Adipocyte (in vitro differentiated cells): ENCODE measurements at regions not wholly inside any gene's neighbourhood (a gene's known extent, or its start where the extent isn't known, plus 50 kb on each side); places are given as distances from the start of the nearest gene placed in this dataset.

Experiments
- DNase-seq: peaks from one replicate; pipeline ENCODE4 v3.0.0-alpha.2; 2015; ENCODE audit warnings: low read depth
- H3K27me3 ChIP-seq: replicated peaks from 2 replicates; pipeline ENCODE4 v1.7.0; 2013; ENCODE audit warnings: mild to moderate bottlenecking, low read length, moderate library complexity; ENCODE audit not compliant: control insufficient read depth, insufficient read depth
- H3K36me3 ChIP-seq: 2 replicates; pipeline ENCODE4 v1.7.0; 2013; ENCODE audit warnings: low read length, mild to moderate bottlenecking, moderate library complexity; ENCODE audit not compliant: control insufficient read depth, insufficient read depth, severe bottlenecking
- H3K4me1 ChIP-seq: 2 replicates; pipeline ENCODE4 v1.7.0; 2013; ENCODE audit warnings: mild to moderate bottlenecking, low read length, moderate library complexity; ENCODE audit not compliant: control insufficient read depth, insufficient read depth
- H3K4me3 ChIP-seq: 2 replicates; pipeline ENCODE4 v1.7.0; 2013; ENCODE audit warnings: mild to moderate bottlenecking, low read length, moderate library complexity
- H3K9ac ChIP-seq: 2 replicates; pipeline ENCODE4 v1.7.0; 2013; ENCODE audit warnings: mild to moderate bottlenecking, low read length, moderate library complexity
- H3K9me3 ChIP-seq: 2 replicates; pipeline ENCODE4 v1.7.0; 2013; ENCODE audit warnings: mild to moderate bottlenecking, low read length, moderate library complexity; ENCODE audit not compliant: control insufficient read depth

DNA sequence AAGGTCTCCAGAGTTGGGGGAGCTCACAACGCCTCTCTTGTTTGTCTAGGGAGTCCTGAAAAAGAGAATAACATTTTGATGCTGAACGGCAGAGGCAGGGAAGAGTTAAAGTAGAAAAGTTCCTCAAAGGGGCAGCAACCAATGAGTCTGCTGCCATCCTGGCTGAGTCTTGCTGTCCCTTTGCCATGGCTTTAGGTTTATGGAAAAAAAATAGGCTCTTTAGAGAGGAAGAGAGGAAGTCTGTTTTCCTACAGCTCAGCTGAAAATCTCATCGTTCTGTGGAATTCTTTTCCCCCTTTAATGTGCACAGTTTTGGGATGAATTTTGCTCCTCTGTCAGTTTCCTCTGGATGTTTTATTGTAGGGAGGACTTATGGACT lies 314.8 kb upstream of the TBX3 start:
- H3K27me3 ChIP-seq, result no peaks in the 10 kb centered on the region
- H3K36me3 ChIP-seq, result no peaks in the 10 kb centered on the region
- H3K9me3 ChIP-seq, result peaks cover 13% of the 10 kb centered on the region
- H3K4me3 ChIP-seq, result no peak overlapping the region
- DNase-seq, result no peak
- H3K9ac ChIP-seq, result no peak overlapping the region
- no peaks in the 10 kb centered on the region for H3K4me1 ChIP-seq

DNA sequence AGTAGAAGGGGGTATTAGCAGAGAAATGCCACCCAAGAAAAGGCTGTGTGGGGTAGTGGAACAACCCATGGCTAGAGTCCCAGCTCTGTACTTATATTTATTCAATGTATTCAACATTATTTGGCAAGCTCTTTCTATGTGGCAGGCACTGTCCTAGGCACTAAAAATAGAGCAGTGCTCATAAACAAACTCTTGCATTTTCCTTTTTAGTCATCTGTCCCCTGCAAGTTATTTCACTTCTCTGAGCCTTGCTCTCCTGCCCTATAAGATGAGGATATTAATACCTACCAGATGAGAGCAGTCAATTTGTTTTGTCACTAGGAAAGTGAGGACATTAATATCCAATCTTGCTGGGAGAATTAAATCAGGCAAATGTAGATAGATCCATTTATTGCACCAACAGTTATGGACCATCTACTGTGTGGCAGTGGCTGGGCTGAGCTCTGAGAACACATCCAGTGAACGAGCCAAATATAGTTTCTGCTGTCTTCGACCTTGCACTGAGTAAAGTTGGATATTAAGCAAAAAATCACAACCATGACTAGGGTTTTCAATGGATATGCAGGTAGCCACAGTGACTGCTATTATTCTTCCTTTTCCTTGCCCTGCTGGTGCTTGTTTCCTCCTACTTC lies 314.3 kb upstream of the TBX3 start:
- Histone ChIP-seq H3K27me3 (no peaks in the 10 kb centered on the region), H3K36me3 (no peaks in the 10 kb centered on the region), H3K9ac (no peak overlapping the region), H3K4me1 (no peaks in the 10 kb centered on the region), H3K9me3 (peaks cover 13% of the 10 kb centered on the region), H3K4me3 (no peak overlapping the region)
- DNase-seq, result no peak

DNA sequence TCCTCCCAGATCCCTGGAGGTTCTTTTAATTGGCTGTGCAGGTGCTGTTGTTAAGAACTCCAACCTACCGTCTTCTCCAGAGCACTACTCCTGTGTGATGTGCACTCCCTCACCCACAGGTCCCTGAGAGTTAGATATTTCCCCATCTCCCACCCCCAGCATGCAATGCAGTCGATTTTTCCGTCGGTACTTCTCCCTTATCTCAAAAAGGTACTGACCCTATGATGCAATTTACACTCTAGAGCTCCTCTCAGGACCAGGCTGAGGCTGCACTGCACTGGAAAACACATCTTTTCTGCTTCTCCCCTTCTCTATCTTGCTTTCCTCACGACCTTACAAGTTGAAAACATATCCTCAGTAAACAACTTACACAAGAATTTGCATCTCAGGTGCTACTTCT lies 312.4 kb upstream of the TBX3 start:
- no peak for DNase-seq
- H3K4me3 ChIP-seq, result no peak overlapping the region
- H3K9ac ChIP-seq, result no peak overlapping the region
- H3K9me3 ChIP-seq, result peaks cover 13% of the 10 kb centered on the region
- H3K4me1 ChIP-seq, result no peaks in the 10 kb centered on the region
- no peaks in the 10 kb centered on the region for H3K27me3 ChIP-seq
- no peaks in the 10 kb centered on the region for H3K36me3 ChIP-seq

DNA sequence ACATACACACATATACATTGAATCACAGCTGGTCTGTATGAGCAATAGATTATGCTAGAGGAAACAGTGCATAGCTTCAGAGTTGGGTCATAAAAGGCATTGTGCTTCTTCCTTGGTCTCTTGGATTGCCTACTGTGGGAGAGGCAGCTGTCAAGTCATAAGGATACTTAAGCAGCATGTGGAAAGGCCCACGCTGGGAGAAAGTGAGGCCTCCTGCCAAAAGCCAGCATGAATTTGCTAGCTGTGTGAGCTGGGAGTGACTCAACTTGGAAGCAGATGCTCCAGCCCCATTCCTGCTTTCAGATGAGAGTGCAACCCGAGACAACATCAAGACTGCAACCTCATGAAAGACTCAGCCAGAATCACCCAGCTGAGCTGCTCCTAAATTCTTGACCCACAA lies 311.9 kb upstream of the TBX3 start:
- DNase-seq, result no peak

DNA sequence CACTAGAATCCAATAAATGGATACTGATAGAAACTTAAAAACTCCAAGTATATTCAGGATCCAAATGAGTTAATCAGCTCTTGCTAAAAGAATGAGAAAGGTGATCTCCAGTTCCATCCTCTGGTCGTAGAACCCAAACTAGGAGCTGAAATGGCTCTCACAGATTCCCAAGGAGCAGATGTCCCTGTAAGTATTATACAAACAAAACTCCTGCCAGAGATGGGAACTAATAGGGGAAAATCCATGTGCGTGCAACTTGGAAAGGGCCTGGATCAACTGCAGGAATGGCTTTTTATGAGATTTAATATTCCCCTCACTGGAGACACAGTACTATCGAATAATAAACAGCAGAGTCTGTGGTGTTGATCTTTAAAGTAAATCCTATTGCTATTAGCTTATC lies 309.2 kb upstream of the TBX3 start:
- H3K9me3 ChIP-seq, result peaks cover 13% of the 10 kb centered on the region
- no peaks in the 10 kb centered on the region for H3K4me1 ChIP-seq
- no peaks in the 10 kb centered on the region for H3K36me3 ChIP-seq
- no peak for DNase-seq
- no peaks in the 10 kb centered on the region for H3K27me3 ChIP-seq
- H3K9ac ChIP-seq, result no peak overlapping the region
- H3K4me3 ChIP-seq, result no peak overlapping the region

More for the DNA sequence above, 311.9 kb upstream of the TBX3 start:
- no peaks in the 10 kb centered on the region for H3K36me3 ChIP-seq
- H3K9me3 ChIP-seq, result peaks cover 13% of the 10 kb centered on the region
- H3K27me3 ChIP-seq, result no peaks in the 10 kb centered on the region
- H3K9ac ChIP-seq, result no peak overlapping the region
- no peak overlapping the region for H3K4me3 ChIP-seq
- no peaks in the 10 kb centered on the region for H3K4me1 ChIP-seq

DNA sequence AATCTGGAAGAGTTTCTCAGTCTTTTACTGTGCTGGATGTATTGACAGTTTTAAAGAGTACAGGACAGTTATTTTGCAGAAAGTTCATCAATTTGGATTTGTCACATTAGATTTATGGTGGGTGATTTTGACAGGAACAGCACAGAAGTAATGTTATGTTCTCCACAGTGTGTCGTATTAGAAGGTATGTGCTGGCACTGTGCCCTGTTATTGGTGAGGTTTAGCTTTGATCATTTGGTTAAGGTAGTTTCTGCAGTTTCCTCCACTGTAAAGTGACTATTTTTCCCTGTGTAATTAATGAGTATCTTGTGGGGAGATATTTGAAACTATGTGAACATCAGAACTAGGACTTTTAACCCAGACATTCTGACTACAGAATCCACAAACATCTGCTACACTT lies 308.5 kb upstream of the TBX3 start:
- H3K27me3 ChIP-seq, result no peaks in the 10 kb centered on the region
- H3K36me3 ChIP-seq, result no peaks in the 10 kb centered on the region
- peak; percentile 5 for DNase-seq
- no peak overlapping the region for H3K4me3 ChIP-seq
- peaks cover 13% of the 10 kb centered on the region for H3K9me3 ChIP-seq
- H3K4me1 ChIP-seq, result no peaks in the 10 kb centered on the region
- H3K9ac ChIP-seq, result no peak overlapping the region

DNA sequence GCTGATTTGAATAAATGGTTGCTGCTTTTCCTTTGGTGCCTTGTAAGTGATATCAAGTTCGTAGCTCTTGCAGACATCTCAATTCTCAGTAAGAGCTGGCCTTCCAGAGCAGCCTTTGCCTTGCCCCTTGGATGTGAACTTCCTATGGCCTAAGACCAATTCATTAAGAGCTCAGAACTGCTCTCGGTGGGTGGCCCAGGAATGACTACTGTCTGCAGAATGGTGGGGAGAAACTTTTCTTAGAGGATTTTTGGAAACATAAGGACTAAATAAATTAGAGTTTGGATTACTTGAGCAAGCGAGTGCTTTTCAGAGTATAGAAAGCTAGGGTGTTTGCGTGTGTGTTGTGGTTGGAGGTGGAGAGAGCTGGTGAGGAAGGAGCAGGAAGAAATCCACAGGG lies 306.4 kb upstream of the TBX3 start:
- Histone ChIP-seq H3K36me3 (no peaks in the 10 kb centered on the region), H3K27me3 (no peaks in the 10 kb centered on the region), H3K9me3 (no peaks in the 10 kb centered on the region), H3K9ac (no peak overlapping the region), H3K4me3 (no peak overlapping the region), H3K4me1 (no peaks in the 10 kb centered on the region)
- DNase-seq, result no peak

DNA sequence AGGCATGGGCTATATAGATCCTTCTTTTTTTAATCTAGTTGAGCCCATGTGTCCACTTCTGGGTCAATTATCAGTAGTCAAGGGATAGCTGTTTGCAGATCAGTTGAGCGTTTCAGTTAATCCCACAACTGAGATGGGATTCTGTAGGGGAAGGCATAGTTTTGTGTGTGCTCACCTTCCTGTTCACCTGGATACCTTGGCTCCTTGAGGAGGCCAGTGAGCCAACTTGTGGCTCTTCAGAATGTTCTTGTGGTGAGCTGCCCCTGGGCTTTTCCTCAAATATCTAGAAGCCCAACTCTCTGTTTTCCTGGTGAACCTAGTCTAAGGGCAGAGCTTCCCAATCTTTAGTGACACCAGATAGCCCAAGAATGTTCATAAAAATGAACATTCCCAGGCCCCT lies 302.9 kb upstream of the TBX3 start:
- no peak for DNase-seq
- no peak overlapping the region for H3K9ac ChIP-seq
- no peak overlapping the region for H3K4me3 ChIP-seq
- H3K4me1 ChIP-seq, result no peaks in the 10 kb centered on the region
- no peaks in the 10 kb centered on the region for H3K27me3 ChIP-seq
- no peaks in the 10 kb centered on the region for H3K36me3 ChIP-seq
- no peaks in the 10 kb centered on the region for H3K9me3 ChIP-seq

DNA sequence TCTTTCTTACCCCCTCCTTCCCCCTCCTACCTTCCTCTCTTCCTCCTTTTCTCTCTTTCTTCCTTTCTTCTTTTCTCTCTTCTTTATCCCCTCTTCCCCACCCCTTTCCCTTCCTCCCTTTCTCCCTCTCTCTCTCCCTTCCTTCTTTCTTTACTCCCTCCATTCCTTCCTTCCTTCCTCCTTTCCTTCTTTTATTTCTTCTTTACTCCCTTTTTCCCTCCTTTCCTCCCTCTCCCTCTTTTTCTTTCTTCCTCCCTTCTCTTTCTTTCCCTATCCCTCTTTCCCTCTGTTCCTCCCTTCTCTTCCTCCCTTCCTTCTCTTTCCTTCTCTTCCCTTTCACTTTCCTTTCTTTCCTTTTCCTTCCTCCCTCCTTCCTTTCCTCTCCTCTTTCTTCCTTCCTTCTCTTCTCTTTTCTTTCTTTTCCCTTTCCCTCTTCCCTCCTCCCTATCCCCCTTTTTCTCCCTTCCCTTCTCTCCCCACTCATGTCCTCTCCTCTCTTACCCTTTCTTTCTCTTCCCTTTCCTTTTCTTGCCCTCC lies 302.3 kb upstream of the TBX3 start:
- Histone ChIP-seq H3K27me3 (no peaks in the 10 kb centered on the region), H3K9ac (no peak overlapping the region), H3K4me1 (peaks cover under 1% of the 10 kb centered on the region), H3K36me3 (no peaks in the 10 kb centered on the region), H3K9me3 (no peaks in the 10 kb centered on the region), H3K4me3 (no peak overlapping the region)
- DNase-seq, result no peak

DNA sequence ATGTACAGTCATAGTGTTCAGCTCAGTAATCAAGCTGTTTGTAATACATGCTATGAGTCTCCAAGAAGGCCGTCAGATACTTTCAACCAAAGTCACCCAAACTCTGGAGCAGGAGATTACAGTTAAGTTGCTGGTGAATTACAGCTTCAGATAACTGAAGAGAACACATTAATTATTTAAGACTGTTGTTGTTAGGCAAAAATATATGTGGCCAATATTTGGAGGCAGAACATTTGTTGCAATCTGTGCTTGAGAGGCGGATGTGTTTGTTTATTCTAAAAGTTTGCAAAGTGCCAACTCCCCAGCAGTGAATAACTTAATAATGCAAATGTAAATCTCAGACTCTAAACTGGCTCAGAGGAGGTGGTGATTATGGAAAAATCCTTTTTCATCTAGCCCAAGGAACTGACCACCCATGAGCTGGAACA lies 300.7 kb upstream of the TBX3 start:
- Histone ChIP-seq H3K9ac (no peak overlapping the region), H3K4me1 (peaks cover 4% of the 10 kb centered on the region), H3K27me3 (no peaks in the 10 kb centered on the region), H3K9me3 (no peaks in the 10 kb centered on the region), H3K4me3 (no peak overlapping the region), H3K36me3 (no peaks in the 10 kb centered on the region)
- no peak for DNase-seq

DNA sequence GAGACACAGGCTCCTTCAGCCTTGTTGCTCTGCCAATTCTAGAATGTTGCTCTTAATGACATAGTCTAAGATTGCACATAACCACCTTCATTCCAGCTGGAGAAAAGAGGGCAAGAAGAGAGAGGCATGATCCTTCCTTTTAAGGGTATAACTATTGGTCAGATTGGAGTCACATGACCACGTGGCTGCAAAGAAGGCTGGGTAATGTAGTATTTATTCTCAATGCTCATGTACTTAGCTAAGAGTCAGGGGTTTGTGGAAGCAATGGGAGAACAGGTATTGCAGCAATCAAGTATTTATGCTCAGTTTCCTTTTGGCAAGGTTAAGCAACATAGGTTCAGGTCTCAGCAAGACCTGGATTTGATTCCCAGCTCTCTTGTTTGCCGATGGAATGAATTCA lies 298.8 kb upstream of the TBX3 start:
- no peak overlapping the region for H3K4me3 ChIP-seq
- DNase-seq, result peak; percentile 12
- peaks cover 4% of the 10 kb centered on the region for H3K4me1 ChIP-seq
- no peaks in the 10 kb centered on the region for H3K27me3 ChIP-seq
- no peaks in the 10 kb centered on the region for H3K36me3 ChIP-seq
- no peaks in the 10 kb centered on the region for H3K9me3 ChIP-seq
- H3K9ac ChIP-seq, result no peak overlapping the region

DNA sequence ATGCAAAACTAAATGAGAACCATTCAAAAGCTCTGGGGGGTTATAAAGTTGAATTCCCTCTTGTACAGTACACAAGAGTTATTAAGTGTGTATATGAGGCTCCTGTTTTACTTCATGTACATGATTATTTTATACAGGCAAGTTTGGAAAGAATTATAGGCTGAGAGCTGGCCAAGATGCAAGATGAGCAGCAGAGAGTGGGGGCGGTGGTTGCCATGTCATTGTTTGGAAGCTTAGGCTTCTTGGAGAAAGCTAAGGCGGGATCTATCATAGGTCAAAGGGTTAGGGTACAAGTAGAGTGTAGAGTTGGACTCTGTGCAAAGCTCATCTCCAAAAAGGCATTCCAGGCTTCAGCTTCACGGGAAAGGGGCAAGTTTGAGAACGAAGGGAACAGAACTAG lies 297.1 kb upstream of the TBX3 start:
- no peaks in the 10 kb centered on the region for H3K9me3 ChIP-seq
- H3K9ac ChIP-seq, result no peak overlapping the region
- no peak overlapping the region for H3K4me3 ChIP-seq
- peaks cover 4% of the 10 kb centered on the region for H3K4me1 ChIP-seq
- DNase-seq, result peak; percentile 3
- no peaks in the 10 kb centered on the region for H3K27me3 ChIP-seq
- no peaks in the 10 kb centered on the region for H3K36me3 ChIP-seq
